HG03095 (cell line): ENCODE measurements at regions not wholly inside any gene's neighbourhood (a gene's known extent, or its start where the extent isn't known, plus 50 kb on each side); places are given as distances from the start of the nearest gene placed in this dataset.
"Not testable (repeated sequence)": the region's sequence is repeated elsewhere in the genome, so short reads cannot be mapped to it uniquely, and the experiment has no call there.

Source experiments
- ATAC-seq: cut with Tn5 transposase; IDR thresholded peaks from one replicate; pipeline ENCODE4 v1.9.1; 2021; ENCODE audit warnings: moderate library complexity; ENCODE audit not compliant: unreplicated experiment

- no peak for ATAC-seq
These were observed 796.6 kb downstream of the DSC3 start for GRCh38 chr18:30245766-30246455.

- no peak for ATAC-seq
These were observed 807.8 kb downstream of the DSC3 start for GRCh38 chr18:30234755-30235154.

- no peak for ATAC-seq
These were observed 831.4 kb downstream of the DSC3 start for GRCh38 chr18:30211112-30211511.

- no peak for ATAC-seq
These were observed 834.0 kb downstream of the DSC3 start for GRCh38 chr18:30208546-30208945.

GRCh38 chr18:30192216-30192615 lies 850.3 kb downstream of the DSC3 start:
- ATAC-seq, result no peak

DNA sequence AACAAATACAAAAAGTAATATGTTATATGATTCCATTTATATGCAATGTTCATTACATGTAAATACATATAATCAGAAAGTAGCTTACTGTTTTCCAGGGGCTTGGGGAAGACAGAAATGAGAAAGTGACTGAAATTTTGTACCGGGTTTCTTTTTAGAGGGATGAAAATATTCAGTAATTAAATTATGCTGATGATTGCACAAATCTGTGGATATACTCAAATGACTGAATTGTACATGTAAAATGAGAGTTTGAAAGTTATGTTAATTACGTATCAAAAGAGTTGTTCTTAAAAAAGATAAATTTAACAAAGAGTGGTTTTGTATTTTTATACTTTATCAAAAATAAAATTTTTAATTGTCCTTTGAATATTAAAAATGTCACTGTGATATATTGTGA lies 856.3 kb downstream of the DSC3 start:
- no peak for ATAC-seq

DNA sequence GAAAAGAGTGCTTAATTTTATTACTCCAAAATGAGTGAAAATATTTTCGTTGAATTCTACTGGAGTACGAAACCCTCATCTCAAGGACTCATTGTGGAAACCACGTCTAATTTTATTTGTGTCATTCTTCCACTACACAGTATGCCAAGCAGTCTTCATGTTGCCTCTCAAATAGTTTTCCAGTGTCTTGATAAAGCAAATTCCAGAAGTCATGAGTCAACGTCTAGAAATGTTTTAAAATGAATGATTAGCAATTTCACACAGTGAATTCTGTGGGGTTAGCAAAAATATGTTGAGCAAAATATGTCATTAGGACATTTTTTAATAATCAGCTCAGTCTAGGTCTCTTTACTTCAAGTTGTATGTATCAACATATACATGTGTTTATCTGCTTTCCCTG lies 865.5 kb downstream of the DSC3 start:
- ATAC-seq, result no peak

DNA sequence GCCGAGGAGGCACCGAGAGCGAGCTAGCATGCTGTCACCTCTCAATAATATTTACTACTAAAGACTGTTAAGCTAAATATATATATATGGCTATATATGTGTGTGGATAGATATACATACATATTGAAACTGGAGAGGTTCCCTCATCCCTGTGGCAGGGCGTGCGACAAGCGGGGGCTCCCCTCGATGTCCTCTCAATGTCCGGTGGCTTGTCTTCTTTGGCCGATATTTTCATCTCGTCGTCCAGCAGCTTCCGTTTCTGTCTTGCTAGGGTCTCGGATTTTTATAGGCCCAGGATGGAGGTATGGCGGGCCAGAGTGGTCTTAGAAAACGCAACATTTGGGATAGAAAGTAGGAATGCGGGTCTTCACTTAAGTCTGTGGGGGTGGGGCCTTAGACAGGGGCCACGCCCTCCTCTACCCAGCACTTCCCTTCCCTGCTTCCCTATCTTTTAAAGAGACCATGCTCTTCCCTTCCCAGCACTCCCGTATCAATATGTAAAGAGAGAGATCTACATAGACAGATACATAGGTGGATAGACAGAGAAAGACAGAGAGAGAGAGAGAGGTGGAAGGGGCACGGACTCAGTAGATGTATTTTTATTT lies 866.8 kb downstream of the DSC3 start:
- no peak for ATAC-seq

GRCh38 chr18:30175061-30175574 lies 867.4 kb downstream of the DSC3 start:
- ATAC-seq, result no peak

DNA sequence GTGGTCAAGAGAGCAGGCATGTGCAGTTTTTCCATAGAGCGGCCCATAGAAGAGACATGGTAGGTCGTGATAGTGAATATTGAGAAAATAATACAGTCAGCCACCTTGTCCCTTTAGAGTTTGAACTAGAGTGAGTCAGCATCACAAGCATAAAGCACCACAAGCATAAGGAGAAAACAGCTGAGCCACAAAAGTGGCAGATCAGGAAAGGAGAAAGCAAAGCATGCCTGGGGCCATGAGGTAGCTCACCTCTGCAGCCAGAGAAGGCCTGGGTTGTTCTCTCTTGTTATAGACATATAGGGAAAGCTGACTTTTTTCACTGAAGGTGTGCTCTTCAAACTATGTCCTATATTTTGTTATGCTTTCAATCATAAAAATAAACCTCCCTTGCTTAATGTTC lies 879.0 kb downstream of the DSC3 start:
- no peak for ATAC-seq

DNA sequence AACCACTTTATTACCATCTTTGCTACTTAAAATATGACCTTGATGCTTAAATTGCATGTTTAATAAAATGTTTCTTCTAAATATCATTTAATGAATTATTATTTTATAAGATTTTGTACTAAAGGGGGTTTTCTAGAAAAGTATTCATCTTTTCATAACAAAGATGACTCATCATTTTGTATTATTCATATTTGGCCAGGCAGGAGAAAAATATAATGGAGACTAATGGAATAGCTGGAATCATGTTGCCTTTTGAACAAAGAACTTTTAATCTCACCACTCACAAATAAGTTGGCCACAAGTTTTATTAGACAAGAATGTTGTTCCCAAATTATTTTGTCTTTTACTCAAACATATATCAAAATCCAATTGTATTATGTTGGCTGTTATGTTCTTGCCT lies 882.4 kb downstream of the DSC3 start:
- ATAC-seq, result no peak

DNA sequence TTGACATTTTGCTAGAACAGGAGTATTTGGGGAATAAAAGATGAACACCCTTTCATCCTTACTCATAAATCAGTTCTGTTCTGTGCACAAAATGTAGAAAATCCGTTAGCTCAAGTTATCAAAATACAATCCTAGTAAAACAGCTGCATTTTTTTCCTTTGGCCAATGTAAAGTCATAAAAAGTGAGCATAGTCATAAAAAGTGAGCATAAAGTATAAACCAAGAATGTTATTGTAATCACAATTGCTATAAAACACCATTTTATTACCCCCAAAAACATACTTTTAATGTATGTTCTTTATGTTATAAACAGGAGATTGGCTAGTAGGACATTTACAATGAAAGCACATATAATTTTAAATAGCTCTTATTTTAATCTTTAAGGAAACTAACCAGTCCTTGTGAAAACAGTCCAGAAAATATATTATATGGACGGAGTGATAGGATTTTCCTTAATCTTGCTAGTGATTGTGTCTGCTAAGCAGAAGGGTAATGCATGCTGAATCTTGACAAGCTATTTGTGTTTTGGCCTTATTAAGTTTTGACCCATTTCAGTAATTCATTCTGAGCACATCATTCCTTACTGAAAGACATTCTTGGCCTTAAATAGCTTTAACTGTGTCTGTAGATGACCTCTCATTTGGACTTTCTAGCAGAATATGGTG lies 891.8 kb downstream of the DSC3 start:
- no peak for ATAC-seq

DNA sequence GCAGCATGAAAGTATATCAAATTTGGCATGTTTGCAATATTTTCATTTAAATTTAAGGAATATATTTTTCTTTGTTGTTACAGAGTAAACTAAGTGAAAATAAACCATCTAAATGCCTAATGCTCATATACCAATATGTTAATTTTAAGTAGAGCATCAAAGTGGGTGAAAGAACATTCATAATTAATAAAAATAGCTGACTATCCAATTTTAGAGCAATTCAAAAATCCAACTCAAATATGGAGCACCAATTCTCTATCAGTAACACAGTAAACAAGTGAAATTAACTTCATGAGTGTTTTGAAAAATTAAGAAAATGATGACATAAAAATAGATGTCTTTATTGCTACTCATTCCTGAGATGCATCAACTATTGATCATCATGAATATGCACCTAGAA lies 893.0 kb downstream of the DSC3 start:
- no peak for ATAC-seq

DNA sequence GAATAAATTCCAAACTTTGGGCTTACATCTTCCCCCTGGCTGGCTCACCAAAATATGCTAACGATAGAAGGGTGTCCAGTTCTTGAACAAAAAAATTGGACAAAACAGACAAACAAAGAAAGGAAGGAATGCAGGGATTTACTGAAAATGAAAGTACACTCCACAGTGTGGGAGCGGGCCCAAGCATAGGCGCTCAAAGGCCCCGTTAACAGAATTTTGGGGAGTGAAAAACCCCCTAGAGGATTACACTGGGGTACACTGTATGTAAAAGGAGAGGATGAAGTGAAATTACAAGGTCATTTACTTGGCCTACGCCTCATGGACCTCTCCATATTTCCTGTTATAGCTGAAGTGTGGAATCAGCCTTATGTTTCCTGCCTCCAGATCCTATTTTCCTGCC lies 899.7 kb downstream of the DSC3 start:
- no peak for ATAC-seq

DNA sequence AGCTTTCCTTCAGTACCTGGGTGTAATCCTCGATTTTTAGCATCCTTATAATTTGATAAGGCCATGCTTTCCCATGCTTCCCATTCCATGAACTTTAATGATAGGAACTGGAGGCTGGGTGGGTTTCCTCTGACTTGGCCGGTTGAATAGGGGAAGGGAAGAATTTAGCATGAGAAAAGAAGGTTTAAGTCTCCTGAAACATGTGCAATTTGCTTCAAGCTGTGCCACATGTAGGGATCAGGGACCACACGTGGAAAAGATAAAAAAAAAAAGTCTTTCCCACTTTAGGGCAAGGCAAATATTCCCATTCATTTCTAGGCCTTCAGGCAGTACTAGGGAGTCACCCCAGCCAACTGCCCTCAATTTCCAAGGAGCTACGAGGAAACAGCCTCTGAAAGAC lies 900.3 kb downstream of the DSC3 start:
- ATAC-seq, result no peak

GRCh38 chr18:30141506-30141905 lies 901.0 kb downstream of the DSC3 start:
- ATAC-seq, result not testable (repeated sequence)

- no peak for ATAC-seq
These were observed 902.8 kb downstream of the DSC3 start for GRCh38 chr18:30139631-30140287.

GRCh38 chr18:30135938-30136337 lies 906.6 kb downstream of the DSC3 start:
- ATAC-seq, result no peak

- ATAC-seq, result no peak
These were observed 908.5 kb downstream of the DSC3 start for GRCh38 chr18:30134020-30134419.

DNA sequence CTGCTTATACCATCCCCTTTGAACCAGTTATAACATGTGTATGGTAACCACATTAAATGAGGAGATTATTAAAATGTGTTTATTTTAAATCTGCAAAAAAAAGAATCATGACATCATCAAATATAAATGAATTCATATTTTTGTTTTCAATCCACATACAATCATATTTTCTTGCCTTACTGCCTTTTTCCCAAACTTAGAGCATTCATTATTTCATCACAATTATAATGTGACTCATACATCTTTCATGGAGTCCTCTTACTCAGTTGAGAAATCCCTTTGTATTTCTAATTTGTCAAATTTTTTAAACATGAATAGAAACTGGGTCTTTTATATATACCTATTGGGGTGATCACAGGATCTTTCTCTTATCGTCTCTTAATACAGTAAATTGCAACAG lies 909.6 kb downstream of the DSC3 start:
- ATAC-seq, result no peak

DNA sequence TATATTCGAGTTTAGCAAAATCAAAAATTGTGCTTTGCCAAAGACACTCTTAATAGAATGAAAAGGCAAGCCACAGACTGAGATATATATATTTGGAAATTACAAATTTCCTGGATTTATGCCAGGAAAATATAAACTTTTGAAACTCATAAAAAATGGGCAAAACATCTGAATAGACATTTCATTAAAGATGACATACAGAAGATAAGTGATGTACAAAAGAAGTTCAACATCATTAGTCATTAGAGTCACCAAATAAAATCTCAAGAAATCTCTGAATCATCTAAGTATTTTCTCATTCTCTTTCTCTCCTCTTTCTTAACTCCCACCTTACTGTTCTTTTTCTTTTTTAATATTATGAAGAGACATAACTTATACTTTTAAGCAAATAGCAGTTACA lies 921.1 kb downstream of the DSC3 start:
- no peak for ATAC-seq

- no peak for ATAC-seq
These were observed 929.1 kb downstream of the DSC3 start for GRCh38 chr18:30113454-30113853.
